ENCODE measurements at regions not wholly inside any gene's neighbourhood (a gene's known extent, or its start where the extent isn't known, plus 50 kb on each side); places are given as distances from the start of the nearest gene placed in this dataset.

GRCh38 chr11:92129811-92130210 is 94.8 kb upstream of the FAT3 start:
- H3K27me3 ChIP-seq (ENCODE audit: insufficient read depth, poor library complexity, severe bottlenecking) = no peaks in the 10 kb centered on the region
- no peak for DNase-seq (ENCODE audit: low read depth in 1 of 2, low spot score in 1 of 2)
- no peak overlapping the region for H3K4me3 ChIP-seq (replicated peaks; ENCODE audit: insufficient read depth, low read length)
- TF ChIP-seq POLR2AphosphoS5 (IDR thresholded peaks at IDR 0.05; ENCODE audit: low read depth) (no peak), CTCF (IDR thresholded peaks at IDR 0.05; ENCODE audit: insufficient read depth, low read length) (no peak), GABPA (IDR thresholded peaks at IDR 0.05; ENCODE audit: low read depth) (no peak), SPI1 (IDR thresholded peaks at IDR 0.05; ENCODE audit: borderline replicate concordance, low read depth) (no peak), REST (IDR thresholded peaks at IDR 0.05; ENCODE audit: insufficient replicate concordance, low read depth) (no peak)
- H3K27ac ChIP-seq (replicated peaks) = no peak overlapping the region

- DNase-seq (ENCODE audit: low read depth in 1 of 2, low spot score in 1 of 2) = no peak
- Histone ChIP-seq H3K27me3 (ENCODE audit: insufficient read depth, poor library complexity, severe bottlenecking) (no peaks in the 10 kb centered on the region), H3K27ac (replicated peaks) (no peak overlapping the region), H3K4me3 (replicated peaks; ENCODE audit: insufficient read depth, low read length) (no peak overlapping the region)
- TF ChIP-seq CTCF (IDR thresholded peaks at IDR 0.05; ENCODE audit: insufficient read depth, low read length) (no peak), POLR2AphosphoS5 (IDR thresholded peaks at IDR 0.05; ENCODE audit: low read depth) (no peak), GABPA (IDR thresholded peaks at IDR 0.05; ENCODE audit: low read depth) (no peak), REST (IDR thresholded peaks at IDR 0.05; ENCODE audit: insufficient replicate concordance, low read depth) (no peak), SPI1 (IDR thresholded peaks at IDR 0.05; ENCODE audit: borderline replicate concordance, low read depth) (no peak)
Observed at GRCh38 chr11:92128026-92128425, 96.6 kb upstream of the FAT3 start.

- no peak for TF ChIP-seq GABPA (IDR thresholded peaks at IDR 0.05; ENCODE audit: low read depth)
- TF ChIP-seq CTCF (IDR thresholded peaks at IDR 0.05; ENCODE audit: insufficient read depth, low read length) = no peak
- no peak for TF ChIP-seq SPI1 (IDR thresholded peaks at IDR 0.05; ENCODE audit: borderline replicate concordance, low read depth)
- no peak for TF ChIP-seq POLR2AphosphoS5 (IDR thresholded peaks at IDR 0.05; ENCODE audit: low read depth)
- no peak for TF ChIP-seq REST (IDR thresholded peaks at IDR 0.05; ENCODE audit: insufficient replicate concordance, low read depth)
- H3K4me3 ChIP-seq (replicated peaks; ENCODE audit: insufficient read depth, low read length) = no peak overlapping the region
- no peaks in the 10 kb centered on the region for H3K27me3 ChIP-seq (ENCODE audit: insufficient read depth, poor library complexity, severe bottlenecking)
- no peak overlapping the region for H3K27ac ChIP-seq (replicated peaks)
- no peak for DNase-seq (ENCODE audit: low read depth in 1 of 2, low spot score in 1 of 2)
Observed at GRCh38 chr11:92125321-92125720, 99.3 kb upstream of the FAT3 start.
